T-helper 17 cell (primary cell): ENCODE measurements at regions not wholly inside any gene's neighbourhood (a gene's known extent, or its start where the extent isn't known, plus 50 kb on each side); places are given as distances from the start of the nearest gene placed in this dataset.

Experiments
- ATAC-seq: fragments of 150-1000 bp; cut with Tn5 transposase; 2 replicates; pipeline ENCODE4 v1.10.0; 2021; ENCODE audit warnings: mild to moderate bottlenecking, moderate library complexity
- DNase-seq, 3 donors: peaks; one replicate each; pipeline versions ENCODE4 v3.0.0 to v3.0.0-alpha.2; 2020 to 2021
- H3K9me3 ChIP-seq: one replicate; pipeline ENCODE4 v1.7.0; 2013; ENCODE audit warnings: low read length, mild to moderate bottlenecking; ENCODE audit not compliant: control insufficient read depth, poor library complexity, severe bottlenecking
- H3K27ac Mint-ChIP-seq: one replicate; pipeline ENCODE4 v1.8.0; 2022; ENCODE audit warnings: mild to moderate bottlenecking, moderate library complexity, mixed read lengths
- H3K27me3 Mint-ChIP-seq: one replicate; pipeline ENCODE4 v1.8.0; 2022; ENCODE audit warnings: mixed read lengths
- H3K36me3 Mint-ChIP-seq: one replicate; pipeline ENCODE4 v1.8.0; 2022; ENCODE audit warnings: low read depth, mixed read lengths
- H3K4me1 Mint-ChIP-seq: one replicate; pipeline ENCODE4 v1.8.0; 2022; ENCODE audit warnings: mild to moderate bottlenecking, mixed read lengths
- H3K4me3 Mint-ChIP-seq: one replicate; pipeline ENCODE4 v1.8.0; 2022; ENCODE audit warnings: mild to moderate bottlenecking, moderate library complexity, mixed read lengths

GRCh38 chr5:52543594-52543993 lies 244.1 kb upstream of the ITGA1 start:
- H3K4me1 Mint-ChIP-seq = peaks cover 3% of the 10 kb centered on the region
- H3K27me3 Mint-ChIP-seq = peaks cover 8% of the 10 kb centered on the region
- ATAC-seq = no peak
- no peak overlapping the region for H3K27ac Mint-ChIP-seq
- no peak overlapping the region for H3K4me3 Mint-ChIP-seq
- H3K9me3 ChIP-seq = no peaks in the 10 kb centered on the region
- H3K36me3 Mint-ChIP-seq = no peaks in the 10 kb centered on the region
- DNase-seq = no peak

- Mint-ChIP-seq H3K36me3 (no peaks in the 10 kb centered on the region), H3K4me3 (no peak overlapping the region), H3K27me3 (peaks cover 8% of the 10 kb centered on the region), H3K4me1 (no peaks in the 10 kb centered on the region), H3K27ac (no peak overlapping the region)
- ATAC-seq = no peak
- no peaks in the 10 kb centered on the region for H3K9me3 ChIP-seq
- no peak for DNase-seq
Measured at GRCh38 chr5:52544738-52545137, 243.0 kb upstream of the ITGA1 start.

GRCh38 chr5:52554293-52554692 lies 233.4 kb upstream of the ITGA1 start:
- peaks cover 15% of the 10 kb centered on the region for H3K27me3 Mint-ChIP-seq
- no peak overlapping the region for H3K27ac Mint-ChIP-seq
- DNase-seq = no peak
- ATAC-seq = no peak
- no peaks in the 10 kb centered on the region for H3K4me1 Mint-ChIP-seq
- no peaks in the 10 kb centered on the region for H3K9me3 ChIP-seq
- no peaks in the 10 kb centered on the region for H3K36me3 Mint-ChIP-seq
- H3K4me3 Mint-ChIP-seq = no peak overlapping the region

- Mint-ChIP-seq H3K27ac (no peak overlapping the region), H3K4me3 (no peak overlapping the region), H3K27me3 (peaks cover 17% of the 10 kb centered on the region), H3K36me3 (no peaks in the 10 kb centered on the region), H3K4me1 (no peaks in the 10 kb centered on the region)
- ATAC-seq = no peak
- no peaks in the 10 kb centered on the region for H3K9me3 ChIP-seq
- no peak for DNase-seq
Measured at GRCh38 chr5:52560366-52560765, 227.3 kb upstream of the ITGA1 start.

GRCh38 chr5:52562473-52562872 lies 225.2 kb upstream of the ITGA1 start:
- H3K4me1 Mint-ChIP-seq = no peaks in the 10 kb centered on the region
- no peaks in the 10 kb centered on the region for H3K36me3 Mint-ChIP-seq
- no peak for DNase-seq
- no peaks in the 10 kb centered on the region for H3K9me3 ChIP-seq
- no peak overlapping the region for H3K27ac Mint-ChIP-seq
- ATAC-seq = no peak
- no peak overlapping the region for H3K4me3 Mint-ChIP-seq
- peaks cover 17% of the 10 kb centered on the region for H3K27me3 Mint-ChIP-seq

GRCh38 chr5:52564587-52564986 lies 223.1 kb upstream of the ITGA1 start:
- Mint-ChIP-seq H3K4me1 (no peaks in the 10 kb centered on the region), H3K27me3 (peaks cover 26% of the 10 kb centered on the region), H3K36me3 (no peaks in the 10 kb centered on the region), H3K4me3 (no peak overlapping the region), H3K27ac (no peak overlapping the region)
- no peaks in the 10 kb centered on the region for H3K9me3 ChIP-seq
- DNase-seq = no peak
- ATAC-seq = no peak

GRCh38 chr5:52577546-52577945 lies 210.2 kb upstream of the ITGA1 start:
- H3K9me3 ChIP-seq = no peaks in the 10 kb centered on the region
- ATAC-seq (no peak), DNase-seq (no peak)
- no peak overlapping the region for H3K27ac Mint-ChIP-seq
- H3K4me3 Mint-ChIP-seq = no peak overlapping the region
- no peaks in the 10 kb centered on the region for H3K36me3 Mint-ChIP-seq
- H3K4me1 Mint-ChIP-seq = no peaks in the 10 kb centered on the region
- peaks cover 14% of the 10 kb centered on the region for H3K27me3 Mint-ChIP-seq

- no peak overlapping the region for H3K4me3 Mint-ChIP-seq
- ATAC-seq = no peak
- peaks cover 14% of the 10 kb centered on the region for H3K27me3 Mint-ChIP-seq
- no peaks in the 10 kb centered on the region for H3K36me3 Mint-ChIP-seq
- no peaks in the 10 kb centered on the region for H3K4me1 Mint-ChIP-seq
- DNase-seq = no peak
- no peaks in the 10 kb centered on the region for H3K9me3 ChIP-seq
- no peak overlapping the region for H3K27ac Mint-ChIP-seq
Measured at GRCh38 chr5:52579391-52579790, 208.3 kb upstream of the ITGA1 start.

- H3K4me1 Mint-ChIP-seq = no peaks in the 10 kb centered on the region
- no peak for ATAC-seq
- H3K4me3 Mint-ChIP-seq = no peak overlapping the region
- H3K27me3 Mint-ChIP-seq = peaks cover 14% of the 10 kb centered on the region
- no peaks in the 10 kb centered on the region for H3K36me3 Mint-ChIP-seq
- H3K27ac Mint-ChIP-seq = no peak overlapping the region
- DNase-seq = no peak
- no peaks in the 10 kb centered on the region for H3K9me3 ChIP-seq
Measured at GRCh38 chr5:52580921-52581320, 206.8 kb upstream of the ITGA1 start.

- no peaks in the 10 kb centered on the region for H3K4me1 Mint-ChIP-seq
- DNase-seq = no peak
- no peak overlapping the region for H3K4me3 Mint-ChIP-seq
- ATAC-seq = no peak
- no peak overlapping the region for H3K27ac Mint-ChIP-seq
- no peaks in the 10 kb centered on the region for H3K36me3 Mint-ChIP-seq
- H3K9me3 ChIP-seq = no peaks in the 10 kb centered on the region
- H3K27me3 Mint-ChIP-seq = peaks cover 14% of the 10 kb centered on the region
Measured at GRCh38 chr5:52582313-52582712, 205.4 kb upstream of the ITGA1 start.

- H3K9me3 ChIP-seq = no peaks in the 10 kb centered on the region
- no peaks in the 10 kb centered on the region for H3K36me3 Mint-ChIP-seq
- H3K27ac Mint-ChIP-seq = no peak overlapping the region
- H3K4me1 Mint-ChIP-seq = no peaks in the 10 kb centered on the region
- H3K27me3 Mint-ChIP-seq = peaks cover 6% of the 10 kb centered on the region
- no peak for ATAC-seq
- no peak overlapping the region for H3K4me3 Mint-ChIP-seq
- DNase-seq = no peak
Measured at GRCh38 chr5:52587131-52587530, 200.6 kb upstream of the ITGA1 start.

GRCh38 chr5:52597625-52598024 lies 190.1 kb upstream of the ITGA1 start:
- no peak overlapping the region for H3K27ac Mint-ChIP-seq
- H3K4me3 Mint-ChIP-seq = no peak overlapping the region
- H3K4me1 Mint-ChIP-seq = no peaks in the 10 kb centered on the region
- peaks cover 5% of the 10 kb centered on the region for H3K27me3 Mint-ChIP-seq
- no peak for ATAC-seq
- H3K9me3 ChIP-seq = no peaks in the 10 kb centered on the region
- H3K36me3 Mint-ChIP-seq = no peaks in the 10 kb centered on the region
- no peak for DNase-seq

GRCh38 chr5:52598968-52599367 lies 188.7 kb upstream of the ITGA1 start:
- no peaks in the 10 kb centered on the region for H3K9me3 ChIP-seq
- no peak for ATAC-seq
- no peak overlapping the region for H3K27ac Mint-ChIP-seq
- H3K4me3 Mint-ChIP-seq = no peak overlapping the region
- H3K27me3 Mint-ChIP-seq = peaks cover 5% of the 10 kb centered on the region
- no peaks in the 10 kb centered on the region for H3K36me3 Mint-ChIP-seq
- H3K4me1 Mint-ChIP-seq = no peaks in the 10 kb centered on the region
- DNase-seq = no peak

GRCh38 chr5:52603778-52604554 lies 183.8 kb upstream of the ITGA1 start:
- Mint-ChIP-seq H3K4me3 (no peak overlapping the region), H3K27ac (no peak overlapping the region), H3K36me3 (no peaks in the 10 kb centered on the region), H3K4me1 (no peaks in the 10 kb centered on the region), H3K27me3 (peaks cover 1% of the 10 kb centered on the region)
- DNase-seq = no peak
- H3K9me3 ChIP-seq = no peaks in the 10 kb centered on the region
- no peak for ATAC-seq
